Activated CD4-positive, alpha-beta T cell treated with anti-CD3 and anti-CD28 coated beads, Interleukin-2, amount 50 U/mL, for 16 hours (primary cell): ENCODE measurements at regions not wholly inside any gene's neighbourhood (a gene's known extent, or its start where the extent isn't known, plus 50 kb on each side); places are given as distances from the start of the nearest gene placed in this dataset.

Source experiments
- DNase-seq: peaks from one replicate; pipeline ENCODE4 v3.0.0-alpha.2; 2020

DNA sequence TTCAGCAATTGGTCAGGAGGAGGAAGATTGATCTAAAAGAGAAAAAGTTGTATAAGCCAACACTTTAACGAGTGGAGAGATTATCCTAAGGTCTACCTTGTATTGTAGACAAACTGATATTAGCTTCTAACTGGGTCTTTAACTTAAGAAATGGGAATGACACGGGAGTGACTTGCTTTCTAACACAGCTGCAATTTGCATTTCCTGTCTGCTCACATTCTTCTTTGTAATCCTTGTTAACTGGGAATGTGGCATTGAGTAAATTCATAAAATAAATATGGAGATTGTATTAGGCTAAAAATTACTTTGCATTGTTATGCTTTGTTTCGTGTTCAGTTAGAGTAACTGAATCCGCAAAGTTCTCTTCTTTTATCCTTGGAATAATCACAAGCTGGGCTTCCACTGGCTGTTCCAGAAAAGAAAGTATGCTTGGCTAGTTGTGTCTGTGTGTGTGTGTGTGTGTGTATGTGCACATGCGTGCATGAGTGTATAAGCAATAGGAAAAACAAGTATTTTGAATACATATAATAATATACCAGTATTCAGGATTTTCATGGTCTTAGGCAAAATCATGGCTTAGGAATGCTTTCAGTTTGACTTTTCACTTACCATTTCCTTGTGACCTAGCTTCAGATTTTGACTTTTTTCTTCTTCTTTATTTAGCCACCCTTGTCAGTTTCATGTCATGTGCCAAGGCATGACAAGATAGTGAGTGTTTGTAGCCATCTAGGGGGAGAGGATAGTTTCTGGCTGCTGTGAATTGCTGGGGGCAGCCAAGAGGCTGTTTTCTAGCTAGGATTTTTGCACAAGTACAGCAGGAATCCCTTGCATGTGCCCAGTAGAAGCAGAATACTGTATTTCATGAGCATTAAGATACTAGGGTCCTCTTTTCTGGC lies 54.5 kb upstream of the FZD8 start:
- no peak for DNase-seq

DNA sequence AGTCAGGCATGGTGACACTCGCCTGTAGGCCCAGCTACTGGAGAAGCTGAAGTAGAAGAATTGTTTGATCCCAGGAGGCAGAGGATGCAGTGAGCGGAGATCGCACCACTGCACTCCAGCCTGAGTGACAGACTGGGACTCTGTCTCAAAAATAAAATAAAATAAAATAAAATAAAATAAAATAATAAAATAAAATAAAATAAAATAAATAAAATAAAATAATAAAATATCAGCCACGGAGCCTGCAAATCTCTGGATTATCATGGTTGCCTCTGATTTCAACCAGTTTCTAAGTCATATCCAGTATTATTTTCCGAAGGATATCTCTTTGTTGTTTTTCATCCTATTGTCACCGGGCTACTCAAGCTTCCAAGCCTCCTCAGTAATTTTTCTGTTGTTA lies 51.7 kb upstream of the FZD8 start:
- DNase-seq, result no peak
